ENCODE measurements at regions not wholly inside any gene's neighbourhood (a gene's known extent, or its start where the extent isn't known, plus 50 kb on each side); places are given as distances from the start of the nearest gene placed in this dataset.
"Not testable (repeated sequence)": the region's sequence is repeated elsewhere in the genome, so short reads cannot be mapped to it uniquely, and the experiment has no call there.

DNA sequence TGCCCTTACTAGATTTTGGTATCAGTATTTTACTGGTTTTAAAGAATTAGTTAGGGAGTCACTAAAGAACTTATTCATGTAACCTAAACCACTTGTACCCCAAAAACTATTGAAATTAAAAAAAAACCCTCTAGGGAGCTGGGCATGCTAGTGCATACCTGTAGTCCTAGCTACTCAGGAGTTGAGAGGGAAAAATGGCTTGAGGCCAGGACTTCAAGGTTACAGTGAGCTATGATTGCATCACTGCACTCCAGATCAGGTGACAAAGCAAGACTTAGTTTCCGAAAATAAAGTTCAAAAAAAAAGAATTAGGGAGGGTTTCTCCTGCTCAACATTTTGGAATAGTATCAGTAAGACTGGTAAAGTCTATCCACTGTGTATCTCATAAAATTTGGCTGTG, 364.4 kb upstream of the LUZP2 start:
- ChIA-PET CTCF (no interaction called here), POLR2A (no interaction called here)
- Mint-ChIP-seq H3K4me1 (no peaks in the 10 kb centered on the region), H3K27me3 (no peaks in the 10 kb centered on the region), H3K27ac (no peak overlapping the region), H3K9me3 (peaks cover 2% of the 10 kb centered on the region), H3K4me3 (no peak overlapping the region), H3K36me3 (ENCODE audit: low read depth) (no peaks in the 10 kb centered on the region)
- no peak for DNase-seq

DNA sequence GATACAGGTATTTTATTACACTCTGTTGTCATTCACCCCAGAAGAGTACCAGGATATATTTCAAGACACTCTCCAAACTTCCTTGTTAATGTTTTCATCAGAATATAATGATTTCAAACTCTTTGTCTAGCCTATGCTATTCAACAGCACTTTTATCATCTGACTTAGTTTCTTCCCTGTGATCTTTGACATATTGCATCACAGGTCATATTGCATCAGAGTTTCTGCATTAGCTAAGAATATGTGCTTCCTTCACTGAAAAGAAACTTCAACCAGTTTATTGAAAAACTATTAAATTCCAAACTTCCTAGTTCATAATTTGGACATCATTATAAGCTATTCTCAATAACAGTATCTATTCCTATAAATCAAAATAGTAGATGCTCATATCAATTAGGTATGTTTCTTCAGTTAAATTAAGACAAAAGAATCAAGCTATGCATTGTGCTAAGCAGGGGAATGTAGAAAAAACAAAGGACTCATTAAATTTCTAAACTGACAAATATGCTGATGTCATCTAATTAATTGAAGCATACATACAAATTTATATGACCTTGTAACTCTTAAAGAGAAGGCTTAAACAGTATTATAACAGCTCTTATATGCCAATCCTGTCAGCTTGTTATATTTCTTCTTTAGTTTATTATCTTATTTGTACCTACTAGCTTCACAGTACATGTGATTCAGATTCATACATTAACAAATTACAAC, 361.8 kb upstream of the LUZP2 start:
- Mint-ChIP-seq H3K27ac (no peak overlapping the region), H3K9me3 (peaks cover 2% of the 10 kb centered on the region), H3K27me3 (no peaks in the 10 kb centered on the region), H3K36me3 (ENCODE audit: low read depth) (no peaks in the 10 kb centered on the region), H3K4me3 (no peak overlapping the region), H3K4me1 (no peaks in the 10 kb centered on the region)
- no peak for DNase-seq
- POLR2A ChIA-PET: no interaction called here
- CTCF ChIA-PET: no interaction called here

DNA sequence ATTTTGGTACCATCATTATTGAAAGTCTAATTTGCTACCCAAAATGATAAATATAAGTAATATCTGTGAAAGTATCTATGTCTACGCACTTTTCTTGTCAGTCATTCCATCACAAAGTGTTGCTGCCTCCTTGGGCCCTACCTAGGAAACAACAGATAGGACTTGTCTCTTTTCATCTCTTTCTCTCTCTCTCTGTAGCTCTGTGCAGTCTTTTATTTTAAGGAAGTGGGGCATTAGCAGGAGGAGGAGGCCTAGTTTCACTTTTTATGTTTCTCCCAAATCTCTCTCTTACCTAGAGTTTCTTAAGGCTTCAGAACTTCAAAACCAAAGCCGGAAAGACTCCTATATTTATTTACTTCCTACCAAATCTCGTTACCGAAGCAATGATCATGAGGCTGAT, 354.8 kb upstream of the LUZP2 start:
- ChIA-PET POLR2A (no interaction called here), CTCF (no interaction called here)
- Mint-ChIP-seq H3K4me1 (no peaks in the 10 kb centered on the region), H3K36me3 (ENCODE audit: low read depth) (no peaks in the 10 kb centered on the region), H3K4me3 (no peak overlapping the region), H3K27me3 (no peaks in the 10 kb centered on the region), H3K27ac (no peak overlapping the region), H3K9me3 (no peaks in the 10 kb centered on the region)
- DNase-seq: no peak

DNA sequence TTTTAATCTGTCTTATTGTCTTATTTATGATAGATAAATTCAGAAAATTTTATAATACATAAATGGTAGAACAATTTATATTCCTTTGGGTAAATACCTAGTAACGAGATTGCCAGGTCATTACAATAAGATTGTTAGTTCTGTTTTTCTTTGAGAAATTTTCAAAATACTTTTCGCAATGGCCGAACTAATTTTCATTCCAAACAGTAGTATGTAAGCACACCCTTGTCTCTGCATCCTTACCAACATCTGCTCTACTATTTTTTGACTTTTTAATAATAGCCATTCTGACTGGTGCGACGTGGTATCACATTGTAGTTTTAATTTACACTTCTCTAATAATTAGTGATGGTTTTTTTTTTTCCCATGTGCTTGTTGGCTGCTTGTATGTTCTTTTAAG, 351.4 kb upstream of the LUZP2 start:
- no peaks in the 10 kb centered on the region for H3K27me3 Mint-ChIP-seq
- CTCF ChIA-PET: no interaction called here
- no peak overlapping the region for H3K4me3 Mint-ChIP-seq
- DNase-seq: no peak
- POLR2A ChIA-PET: no interaction called here
- no peaks in the 10 kb centered on the region for H3K9me3 Mint-ChIP-seq
- H3K36me3 Mint-ChIP-seq (ENCODE audit: low read depth): no peaks in the 10 kb centered on the region
- H3K27ac Mint-ChIP-seq: no peak overlapping the region
- H3K4me1 Mint-ChIP-seq: no peaks in the 10 kb centered on the region

DNA sequence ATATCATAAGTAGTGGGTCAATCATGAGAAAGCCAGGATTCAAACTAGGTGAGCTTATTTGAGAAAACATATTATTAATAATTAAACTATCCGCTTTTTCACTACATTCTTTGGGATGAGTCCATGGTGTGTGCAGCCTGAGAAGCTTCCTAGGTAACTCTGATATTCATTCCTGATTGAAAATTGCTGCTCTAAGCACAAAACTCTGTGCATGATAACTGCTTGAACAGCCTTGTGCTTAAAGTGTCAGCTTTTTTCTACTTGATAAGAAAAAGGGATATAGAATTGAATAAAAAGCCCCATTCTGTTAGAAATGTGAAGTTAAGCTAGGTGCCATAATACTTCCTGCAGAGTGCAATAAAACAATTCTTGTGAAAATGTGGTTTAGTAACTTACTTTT, 343.5 kb upstream of the LUZP2 start:
- Mint-ChIP-seq H3K4me1 (no peaks in the 10 kb centered on the region), H3K36me3 (ENCODE audit: low read depth) (no peaks in the 10 kb centered on the region), H3K27me3 (no peaks in the 10 kb centered on the region), H3K27ac (no peak overlapping the region), H3K9me3 (peaks cover 3% of the 10 kb centered on the region), H3K4me3 (no peak overlapping the region)
- CTCF ChIA-PET: no interaction called here
- no peak for DNase-seq
- POLR2A ChIA-PET: no interaction called here

DNA sequence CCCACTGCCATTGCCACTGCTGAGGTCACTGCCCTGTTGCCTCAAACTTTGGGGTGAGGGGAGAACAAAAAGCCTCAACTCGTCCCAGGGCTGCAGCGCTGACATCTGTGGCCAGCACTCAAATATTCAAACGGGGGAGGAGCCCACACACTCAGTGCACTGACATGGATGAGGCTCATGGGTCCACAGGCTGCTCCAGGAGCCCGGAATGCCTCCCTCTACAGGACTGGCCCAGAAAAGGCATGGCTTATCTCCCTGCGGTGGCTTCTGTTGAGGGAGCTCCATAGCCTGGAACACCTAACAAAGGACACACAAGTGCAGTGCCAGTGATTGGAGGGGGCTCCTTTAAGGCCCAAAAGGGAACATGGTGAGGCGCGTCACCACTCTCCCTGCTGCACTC, 341.1 kb upstream of the LUZP2 start:
- H3K27ac Mint-ChIP-seq: no peak overlapping the region
- POLR2A ChIA-PET: no interaction called here

DNA sequence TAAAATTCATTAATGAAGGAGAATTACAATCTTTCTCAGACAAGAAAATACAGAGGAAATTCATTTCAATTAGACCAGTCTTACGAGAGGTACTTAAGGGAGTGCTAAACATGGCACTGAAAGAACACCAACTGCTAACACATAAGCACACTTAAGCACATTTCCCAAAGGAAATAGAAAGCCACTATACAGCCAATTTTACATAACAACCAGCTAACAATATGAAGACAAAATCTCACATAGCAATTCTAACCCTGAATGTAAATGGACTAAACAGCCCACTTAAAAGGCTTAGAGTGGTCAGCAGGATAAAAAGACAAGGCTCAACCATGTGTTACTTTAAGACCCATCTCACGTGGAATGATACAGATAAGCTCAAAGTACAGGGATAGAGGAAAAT, 339.5 kb upstream of the LUZP2 start:
- H3K4me1 Mint-ChIP-seq: no peaks in the 10 kb centered on the region
- ChIA-PET CTCF (no interaction called here), POLR2A (no interaction called here)
- H3K27me3 Mint-ChIP-seq: no peaks in the 10 kb centered on the region
- H3K9me3 Mint-ChIP-seq: peaks cover 3% of the 10 kb centered on the region
- H3K27ac Mint-ChIP-seq: no peak overlapping the region
- no peak for DNase-seq
- H3K4me3 Mint-ChIP-seq: no peak overlapping the region
- no peaks in the 10 kb centered on the region for H3K36me3 Mint-ChIP-seq (ENCODE audit: low read depth)

More for the DNA sequence above, 341.1 kb upstream of the LUZP2 start:
- no peaks in the 10 kb centered on the region for H3K36me3 Mint-ChIP-seq (ENCODE audit: low read depth)
- no peaks in the 10 kb centered on the region for H3K4me1 Mint-ChIP-seq
- no peak for DNase-seq
- no peak overlapping the region for H3K4me3 Mint-ChIP-seq
- CTCF ChIA-PET: no interaction called here
- H3K9me3 Mint-ChIP-seq: peaks cover 5% of the 10 kb centered on the region
- H3K27me3 Mint-ChIP-seq: no peaks in the 10 kb centered on the region

DNA sequence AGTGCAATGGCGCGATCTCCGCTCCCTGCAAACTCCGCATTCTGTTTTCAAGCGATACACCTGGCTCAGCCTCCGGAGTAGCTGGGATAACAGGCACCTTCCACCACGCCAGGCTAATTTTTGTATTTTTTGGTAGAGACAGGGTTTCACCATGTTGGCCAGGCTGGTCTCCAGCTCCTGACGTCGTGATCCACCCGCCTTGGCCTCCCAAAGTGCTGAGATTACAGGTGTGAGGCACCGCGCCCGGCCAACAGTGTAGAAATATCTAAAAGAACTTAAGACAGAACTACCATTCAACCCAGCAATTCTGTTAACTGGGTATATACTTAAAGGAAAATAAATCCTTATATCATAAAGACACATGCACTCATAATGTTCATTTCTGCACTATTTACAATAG, 335.3 kb upstream of the LUZP2 start:
- no peak overlapping the region for H3K27ac Mint-ChIP-seq
- no peaks in the 10 kb centered on the region for H3K4me1 Mint-ChIP-seq
- no peaks in the 10 kb centered on the region for H3K36me3 Mint-ChIP-seq (ENCODE audit: low read depth)
- H3K27me3 Mint-ChIP-seq: no peaks in the 10 kb centered on the region
- peaks cover 5% of the 10 kb centered on the region for H3K9me3 Mint-ChIP-seq
- no peak for DNase-seq
- H3K4me3 Mint-ChIP-seq: no peak overlapping the region
- ChIA-PET CTCF (no interaction called here), POLR2A (no interaction called here)

DNA sequence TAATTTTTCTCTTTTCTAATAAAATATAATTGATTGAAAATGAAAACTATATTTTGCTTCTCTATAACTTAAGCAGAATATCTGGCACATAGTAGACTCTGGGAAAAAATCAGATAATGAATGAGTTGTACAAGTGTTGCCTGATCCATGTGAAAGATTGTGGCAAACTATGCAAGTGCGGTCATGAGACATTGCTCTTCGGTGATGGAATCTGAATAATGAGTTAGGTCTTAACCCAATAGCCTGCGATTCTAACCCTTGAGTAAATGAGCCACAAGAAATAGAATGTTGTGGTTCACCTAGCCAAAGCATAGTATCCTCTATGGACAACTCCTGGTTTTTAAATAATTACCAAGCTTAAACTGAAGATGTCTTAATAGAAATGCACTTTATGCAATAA, 333.7 kb upstream of the LUZP2 start:
- Mint-ChIP-seq H3K4me1 (no peaks in the 10 kb centered on the region), H3K36me3 (ENCODE audit: low read depth) (no peaks in the 10 kb centered on the region), H3K4me3 (no peak overlapping the region), H3K27ac (no peak overlapping the region), H3K27me3 (no peaks in the 10 kb centered on the region), H3K9me3 (peaks cover 5% of the 10 kb centered on the region)
- DNase-seq: no peak
- ChIA-PET CTCF (no interaction called here), POLR2A (no interaction called here)

DNA sequence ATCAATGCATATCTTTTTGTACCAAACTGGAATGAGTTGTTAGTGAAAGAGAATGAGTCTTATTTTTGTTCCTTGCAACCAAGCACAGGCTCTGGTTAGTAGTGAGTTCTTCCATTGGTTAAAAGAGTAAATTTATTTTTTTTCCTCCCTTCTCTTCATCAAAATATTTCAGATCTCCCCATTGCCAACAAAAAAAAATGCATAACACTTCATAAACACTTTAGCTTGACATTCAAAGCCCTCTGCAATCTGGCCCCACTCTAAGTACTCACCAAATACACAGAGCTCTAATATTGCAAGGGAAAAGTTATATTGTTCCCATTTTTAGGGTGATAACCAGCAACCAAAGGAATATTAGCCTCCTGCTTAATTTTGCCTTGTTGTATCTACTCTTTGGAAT, 333.0 kb upstream of the LUZP2 start:
- Mint-ChIP-seq H3K9me3 (peaks cover 5% of the 10 kb centered on the region), H3K27me3 (no peaks in the 10 kb centered on the region), H3K27ac (no peak overlapping the region), H3K4me1 (no peaks in the 10 kb centered on the region), H3K4me3 (no peak overlapping the region), H3K36me3 (ENCODE audit: low read depth) (no peaks in the 10 kb centered on the region)
- ChIA-PET CTCF (no interaction called here), POLR2A (no interaction called here)
- DNase-seq: no peak

DNA sequence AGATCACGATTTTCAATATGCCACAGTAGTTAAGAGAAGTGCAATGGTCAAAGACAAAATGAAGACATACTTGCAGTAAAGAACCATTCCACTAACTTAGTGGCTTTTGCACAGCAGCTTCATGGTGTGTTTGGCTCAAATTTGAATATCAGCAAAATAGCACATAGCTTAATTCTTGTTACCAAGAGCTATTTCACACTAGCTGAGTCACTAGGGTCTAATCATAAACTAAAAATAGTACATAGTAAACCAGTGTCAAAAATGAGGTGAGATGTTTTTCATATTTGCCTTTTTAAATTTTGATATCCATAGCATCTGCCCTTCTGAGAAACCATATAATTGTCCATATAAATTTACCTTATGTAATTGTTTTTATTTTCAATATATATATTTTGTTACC, 325.0 kb upstream of the LUZP2 start:
- no peak for DNase-seq
- Mint-ChIP-seq H3K9me3 (no peaks in the 10 kb centered on the region), H3K36me3 (ENCODE audit: low read depth) (no peaks in the 10 kb centered on the region), H3K27me3 (no peaks in the 10 kb centered on the region), H3K4me3 (no peak overlapping the region), H3K4me1 (no peaks in the 10 kb centered on the region), H3K27ac (no peak overlapping the region)
- ChIA-PET CTCF (no interaction called here), POLR2A (no interaction called here)

DNA sequence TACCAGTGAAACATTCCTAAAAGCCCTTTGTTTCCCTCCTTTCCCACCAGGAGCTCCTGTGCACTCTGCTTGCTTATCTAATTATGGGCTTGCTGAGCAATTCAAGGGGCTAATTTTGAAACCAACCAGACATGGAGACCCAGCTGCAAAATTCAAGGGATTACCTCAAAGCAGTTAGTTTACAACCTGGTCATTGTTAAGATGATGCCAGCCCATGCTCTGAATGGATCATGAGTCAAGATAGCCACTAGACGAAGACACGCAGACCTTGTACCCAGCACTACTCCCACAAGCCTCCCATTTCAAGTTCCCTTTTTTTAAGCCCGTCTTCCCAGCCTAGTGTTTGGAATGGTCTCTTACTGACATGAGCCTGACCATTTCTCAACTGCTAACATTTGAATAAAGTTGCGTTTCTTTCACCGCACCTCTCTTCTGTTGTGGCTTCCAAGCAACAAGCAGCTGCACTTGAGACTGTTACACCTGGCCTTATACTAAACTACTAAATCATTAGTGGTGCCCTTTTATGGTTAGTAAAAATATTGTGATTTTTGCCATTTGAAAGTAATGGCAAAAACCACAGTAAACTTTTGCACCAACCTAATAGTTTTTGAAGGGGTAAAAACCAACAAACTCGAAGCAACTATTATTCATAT, 315.3 kb upstream of the LUZP2 start:
- DNase-seq: no peak
- H3K4me1 Mint-ChIP-seq: no peaks in the 10 kb centered on the region
- peaks cover 10% of the 10 kb centered on the region for H3K9me3 Mint-ChIP-seq
- CTCF ChIA-PET: no interaction called here
- no peak overlapping the region for H3K27ac Mint-ChIP-seq
- H3K27me3 Mint-ChIP-seq: no peaks in the 10 kb centered on the region
- H3K4me3 Mint-ChIP-seq: no peak overlapping the region
- POLR2A ChIA-PET: no interaction called here
- no peaks in the 10 kb centered on the region for H3K36me3 Mint-ChIP-seq (ENCODE audit: low read depth)

DNA sequence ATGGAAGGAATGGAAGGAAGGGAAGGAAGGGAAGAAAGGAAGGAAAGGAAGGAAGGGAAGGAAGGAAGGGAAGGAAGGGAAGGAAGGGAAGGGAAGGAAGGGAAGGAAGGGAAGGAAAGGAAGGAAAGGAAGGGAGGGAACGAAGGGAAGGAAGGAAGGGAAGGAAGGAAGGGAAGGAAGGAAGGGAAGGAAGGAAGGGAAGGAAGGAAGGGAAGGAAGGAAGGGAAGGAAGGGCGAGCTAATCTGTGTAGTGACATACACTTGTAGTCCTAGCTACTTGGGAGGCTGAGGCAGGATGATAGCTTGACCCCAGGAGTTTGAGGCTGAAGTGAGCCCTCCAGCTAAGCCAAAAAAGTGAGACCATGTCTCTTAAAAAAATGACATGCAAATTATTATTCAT, 311.3 kb upstream of the LUZP2 start:
- H3K27me3 Mint-ChIP-seq; H3K4me3 Mint-ChIP-seq; H3K4me1 Mint-ChIP-seq; CTCF ChIA-PET; POLR2A ChIA-PET; H3K9me3 Mint-ChIP-seq; H3K36me3 Mint-ChIP-seq (ENCODE audit: low read depth); H3K27ac Mint-ChIP-seq; DNase-seq: not testable (repeated sequence)

DNA sequence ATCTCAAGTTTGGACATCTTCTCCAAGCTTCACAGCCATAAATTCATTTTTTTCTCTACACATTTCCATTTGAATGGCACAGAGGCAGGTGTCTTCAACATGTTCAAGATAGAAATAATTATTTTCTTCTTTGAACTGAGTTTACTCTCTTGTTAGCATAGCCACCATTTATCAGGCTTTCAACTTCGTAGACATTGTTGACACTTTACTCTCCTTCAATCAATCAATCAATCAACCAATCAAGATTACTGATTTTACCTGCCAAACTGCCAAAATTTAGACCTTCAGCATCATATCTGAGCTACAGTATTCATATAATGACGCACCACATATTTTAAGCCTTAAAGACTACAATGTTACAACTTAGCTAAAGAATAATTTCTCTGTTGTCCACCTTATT, 300.1 kb upstream of the LUZP2 start:
- Mint-ChIP-seq H3K27me3 (no peaks in the 10 kb centered on the region), H3K4me3 (no peak overlapping the region), H3K36me3 (ENCODE audit: low read depth) (no peaks in the 10 kb centered on the region), H3K4me1 (no peaks in the 10 kb centered on the region), H3K27ac (no peak overlapping the region), H3K9me3 (peaks cover 5% of the 10 kb centered on the region)
- ChIA-PET CTCF (no interaction called here), POLR2A (no interaction called here)
- no peak for DNase-seq
